ENCODE measurements at regions not wholly inside any gene's neighbourhood (a gene's known extent, or its start where the extent isn't known, plus 50 kb on each side); places are given as distances from the start of the nearest gene placed in this dataset.

DNA sequence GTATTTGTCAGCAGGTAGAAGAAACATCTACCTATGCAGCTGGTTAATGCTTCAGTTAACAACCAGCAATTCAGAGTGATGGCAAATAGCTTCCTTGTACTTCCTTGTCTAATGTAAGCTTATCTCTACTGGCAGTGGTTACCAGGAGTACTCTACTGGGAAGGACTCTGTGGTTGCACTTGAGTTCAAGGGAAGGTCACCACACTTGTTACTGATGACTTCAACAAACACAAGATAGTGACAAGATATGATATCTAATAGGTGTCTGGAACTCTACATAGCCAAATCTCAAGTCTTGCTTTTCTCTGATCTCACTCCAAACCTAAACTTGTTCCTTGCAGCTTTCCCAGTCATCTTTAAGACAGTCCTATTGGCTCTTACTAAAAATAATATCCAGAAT lies 1644.9 kb upstream of the TENM3 start:
- no peak overlapping the region for H2BK120ac ChIP-seq (ENCODE audit: low read depth, low read length)
- no peak overlapping the region for H4K91ac ChIP-seq (ENCODE audit: low read depth, low read length, poor library complexity)
- no peak overlapping the region for H3K14ac ChIP-seq (ENCODE audit: low read length)
- H2BK15ac ChIP-seq (ENCODE audit: low read length) = no peak overlapping the region
- H3K4me3 ChIP-seq (ENCODE audit: low read length in 2 of 2) = no peak overlapping the region
- H3K18ac ChIP-seq (ENCODE audit: low read length) = no peak overlapping the region
- H2BK5ac ChIP-seq (ENCODE audit: low read length) = no peak overlapping the region
- H2AK5ac ChIP-seq (ENCODE audit: low read depth, low read length) = no peak overlapping the region
- no peak overlapping the region for H3K4ac ChIP-seq (ENCODE audit: low read length)
- no peak overlapping the region for H2BK12ac ChIP-seq (ENCODE audit: low read length)
- no peak overlapping the region for H3K9ac ChIP-seq (ENCODE audit: low read depth, low read length, poor library complexity)
- no peak overlapping the region for H4K8ac ChIP-seq (ENCODE audit: low read depth, low read length)
- no peaks in the 10 kb centered on the region for H3K9me3 ChIP-seq (replicated peaks in 1 of 2; ENCODE audit: control insufficient read depth in 2 of 2, insufficient read depth in 1 of 2, low read depth in 1 of 2, low read length in 2 of 2)
- H3K4me1 ChIP-seq (ENCODE audit: control insufficient read depth in 2 of 2, insufficient read depth in 1 of 2, low read depth in 1 of 2, low read length in 2 of 2) = no peaks in the 10 kb centered on the region
- no peaks in the 10 kb centered on the region for H3K27me3 ChIP-seq (ENCODE audit: control insufficient read depth in 3 of 3, insufficient read depth in 3 of 3, low read depth in 1 of 3, low read length in 3 of 3)
- no peak overlapping the region for H3K23ac ChIP-seq (ENCODE audit: low read depth, low read length, poor library complexity)
- DNase-seq (ENCODE audit: low spot score) = no peak
- H3K4me2 ChIP-seq (ENCODE audit: insufficient read depth, low read length, poor library complexity, severe bottlenecking) = no peak overlapping the region
- H3K27ac ChIP-seq (replicated peaks; ENCODE audit: low read length) = no peak overlapping the region
- no peak overlapping the region for H2AFZ ChIP-seq (ENCODE audit: low read length)
- H3K79me1 ChIP-seq (ENCODE audit: low read depth, low read length) = no peaks in the 10 kb centered on the region
- no peaks in the 10 kb centered on the region for H3K36me3 ChIP-seq (replicated peaks in 1 of 2; ENCODE audit: control insufficient read depth in 2 of 2, insufficient read depth in 2 of 2, low read length in 2 of 2)

DNA sequence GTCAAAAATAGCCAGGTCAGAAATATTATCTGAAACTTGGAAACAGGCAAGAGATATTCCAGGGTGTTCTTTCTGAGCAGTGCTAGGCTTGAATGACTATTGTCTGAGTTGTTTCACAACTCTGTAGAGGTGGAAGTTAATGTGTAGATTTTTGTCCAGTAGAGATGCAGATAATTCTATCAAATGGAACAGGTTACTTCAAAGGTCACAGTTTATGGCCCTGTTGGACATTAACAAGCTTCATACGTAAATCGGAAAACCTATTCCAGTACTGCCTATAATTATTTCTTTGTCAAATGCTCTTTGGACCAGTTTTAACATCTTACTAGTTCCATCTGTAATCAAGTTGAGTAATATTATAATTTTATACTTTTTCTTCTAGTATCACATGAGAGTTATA lies 1639.4 kb upstream of the TENM3 start:
- H2BK12ac ChIP-seq (ENCODE audit: low read length) = no peak overlapping the region
- no CpG with 5 or more reads among the region's 2 CpGs for WGBS, 2 donors (ENCODE audit: extremely low coverage in 2 of 2, insufficient read length in 2 of 2, insufficient replicate concordance in 1 of 2)
- H3K4me1 ChIP-seq (ENCODE audit: control insufficient read depth in 2 of 2, insufficient read depth in 1 of 2, low read depth in 1 of 2, low read length in 2 of 2) = no peaks in the 10 kb centered on the region
- no peak overlapping the region for H2AFZ ChIP-seq (ENCODE audit: low read length)
- H3K23ac ChIP-seq (ENCODE audit: low read depth, low read length, poor library complexity) = no peak overlapping the region
- no peak overlapping the region for H2BK15ac ChIP-seq (ENCODE audit: low read length)
- H2BK120ac ChIP-seq (ENCODE audit: low read depth, low read length) = no peak overlapping the region
- H3K9ac ChIP-seq (ENCODE audit: low read depth, low read length, poor library complexity) = no peak overlapping the region
- H3K27me3 ChIP-seq (ENCODE audit: control insufficient read depth in 3 of 3, insufficient read depth in 3 of 3, low read depth in 1 of 3, low read length in 3 of 3) = no peaks in the 10 kb centered on the region
- no peak overlapping the region for H3K4me3 ChIP-seq (ENCODE audit: low read length in 2 of 2)
- no peak overlapping the region for H2AK5ac ChIP-seq (ENCODE audit: low read depth, low read length)
- H3K4me2 ChIP-seq (ENCODE audit: insufficient read depth, low read length, poor library complexity, severe bottlenecking) = no peak overlapping the region
- H3K79me1 ChIP-seq (ENCODE audit: low read depth, low read length) = no peaks in the 10 kb centered on the region
- no peak overlapping the region for H3K4ac ChIP-seq (ENCODE audit: low read length)
- no peak overlapping the region for H4K91ac ChIP-seq (ENCODE audit: low read depth, low read length, poor library complexity)
- no peak for DNase-seq (ENCODE audit: low spot score)
- no peak overlapping the region for H3K14ac ChIP-seq (ENCODE audit: low read length)
- H3K27ac ChIP-seq (replicated peaks; ENCODE audit: low read length) = no peak overlapping the region
- no peak overlapping the region for H4K8ac ChIP-seq (ENCODE audit: low read depth, low read length)
- H2BK5ac ChIP-seq (ENCODE audit: low read length) = no peak overlapping the region
- no peaks in the 10 kb centered on the region for H3K36me3 ChIP-seq (replicated peaks in 1 of 2; ENCODE audit: control insufficient read depth in 2 of 2, insufficient read depth in 2 of 2, low read length in 2 of 2)
- H3K9me3 ChIP-seq (replicated peaks in 1 of 2; ENCODE audit: control insufficient read depth in 2 of 2, insufficient read depth in 1 of 2, low read depth in 1 of 2, low read length in 2 of 2) = no peaks in the 10 kb centered on the region
- H3K18ac ChIP-seq (ENCODE audit: low read length) = no peak overlapping the region

DNA sequence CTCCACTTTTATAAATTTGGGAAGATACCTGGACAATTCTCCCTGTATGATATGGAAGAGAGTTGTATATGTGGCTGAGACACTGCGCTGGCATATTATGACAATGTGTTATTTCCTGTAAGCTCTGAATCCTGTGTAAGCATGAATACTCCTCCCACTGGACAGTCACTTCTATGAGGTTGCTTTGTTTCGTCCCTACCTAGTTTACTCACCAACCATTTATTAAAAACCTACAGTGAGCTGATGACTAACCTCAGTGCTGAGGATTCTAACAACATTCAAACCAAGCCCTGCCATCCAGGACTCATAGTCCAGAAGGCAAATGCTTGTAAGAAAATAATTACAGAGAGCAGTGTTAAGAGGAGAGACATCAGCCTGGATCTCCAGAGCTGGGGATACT lies 1632.9 kb upstream of the TENM3 start:
- Histone ChIP-seq H3K4me3 (ENCODE audit: low read length in 2 of 2) (no peak overlapping the region), H3K23ac (ENCODE audit: low read depth, low read length, poor library complexity) (no peak overlapping the region), H2BK120ac (ENCODE audit: low read depth, low read length) (no peak overlapping the region), H2BK5ac (ENCODE audit: low read length) (no peak overlapping the region), H3K79me1 (ENCODE audit: low read depth, low read length) (no peaks in the 10 kb centered on the region), H3K14ac (ENCODE audit: low read length) (no peak overlapping the region), H3K4me1 (ENCODE audit: control insufficient read depth in 2 of 2, insufficient read depth in 1 of 2, low read depth in 1 of 2, low read length in 2 of 2) (no peaks in the 10 kb centered on the region), H3K18ac (ENCODE audit: low read length) (no peak overlapping the region), H3K4ac (ENCODE audit: low read length) (no peak overlapping the region), H3K27me3 (ENCODE audit: control insufficient read depth in 3 of 3, insufficient read depth in 3 of 3, low read depth in 1 of 3, low read length in 3 of 3) (no peaks in the 10 kb centered on the region), H3K9me3 (replicated peaks in 1 of 2; ENCODE audit: control insufficient read depth in 2 of 2, insufficient read depth in 1 of 2, low read depth in 1 of 2, low read length in 2 of 2) (no peaks in the 10 kb centered on the region), H3K27ac (replicated peaks; ENCODE audit: low read length) (no peak overlapping the region), H4K8ac (ENCODE audit: low read depth, low read length) (no peak overlapping the region), H2BK12ac (ENCODE audit: low read length) (no peak overlapping the region), H2AFZ (ENCODE audit: low read length) (no peak overlapping the region), H2AK5ac (ENCODE audit: low read depth, low read length) (no peak overlapping the region), H4K91ac (ENCODE audit: low read depth, low read length, poor library complexity) (no peak overlapping the region), H3K4me2 (ENCODE audit: insufficient read depth, low read length, poor library complexity, severe bottlenecking) (no peak overlapping the region), H2BK15ac (ENCODE audit: low read length) (no peak overlapping the region), H3K36me3 (replicated peaks in 1 of 2; ENCODE audit: control insufficient read depth in 2 of 2, insufficient read depth in 2 of 2, low read length in 2 of 2) (no peaks in the 10 kb centered on the region), H3K9ac (ENCODE audit: low read depth, low read length, poor library complexity) (no peak overlapping the region)
- WGBS, 2 donors (ENCODE audit: extremely low coverage in 2 of 2, insufficient read length in 2 of 2, insufficient replicate concordance in 1 of 2) = no CpG with 5 or more reads among the region's 2 CpGs
- no peak for DNase-seq (ENCODE audit: low spot score)

DNA sequence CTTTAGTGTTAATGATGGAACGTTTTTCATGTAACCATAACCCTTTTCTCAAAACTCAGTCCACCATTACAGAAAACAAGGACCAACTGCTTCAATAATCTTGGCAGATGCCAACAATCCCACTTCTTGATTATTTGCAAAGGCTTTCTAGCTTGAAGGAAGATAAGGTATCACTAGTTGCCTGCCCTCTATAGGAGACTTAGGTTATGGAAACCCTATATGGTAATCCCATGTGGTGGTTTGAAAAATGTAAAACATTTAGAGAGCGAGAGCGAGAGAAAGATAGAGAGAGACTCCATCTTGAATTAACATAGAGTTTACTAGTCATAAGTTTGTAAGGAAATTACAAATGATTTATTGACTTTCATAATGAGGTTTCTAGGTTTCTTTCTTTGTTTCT lies 1627.5 kb upstream of the TENM3 start:
- no peaks in the 10 kb centered on the region for H3K79me1 ChIP-seq (ENCODE audit: low read depth, low read length)
- H4K8ac ChIP-seq (ENCODE audit: low read depth, low read length) = no peak overlapping the region
- peaks cover 1 to 6% of the 10 kb centered on the region in 2 donors for H3K4me1 ChIP-seq (ENCODE audit: control insufficient read depth in 2 of 2, insufficient read depth in 1 of 2, low read depth in 1 of 2, low read length in 2 of 2)
- no peak for DNase-seq (ENCODE audit: low spot score)
- no peak overlapping the region for H2AK5ac ChIP-seq (ENCODE audit: low read depth, low read length)
- no peak overlapping the region for H3K27ac ChIP-seq (replicated peaks; ENCODE audit: low read length)
- no peak overlapping the region for H2BK120ac ChIP-seq (ENCODE audit: low read depth, low read length)
- H3K4me2 ChIP-seq (ENCODE audit: insufficient read depth, low read length, poor library complexity, severe bottlenecking) = no peak overlapping the region
- no peak overlapping the region for H2BK12ac ChIP-seq (ENCODE audit: low read length)
- H3K23ac ChIP-seq (ENCODE audit: low read depth, low read length, poor library complexity) = no peak overlapping the region
- no peak overlapping the region for H3K14ac ChIP-seq (ENCODE audit: low read length)
- H3K18ac ChIP-seq (ENCODE audit: low read length) = no peak overlapping the region
- no peak overlapping the region for H2AFZ ChIP-seq (ENCODE audit: low read length)
- H3K4ac ChIP-seq (ENCODE audit: low read length) = no peak overlapping the region
- WGBS, 2 donors (ENCODE audit: extremely low coverage in 2 of 2, insufficient read length in 2 of 2, insufficient replicate concordance in 1 of 2) = no CpG with 5 or more reads among the region's 3 CpGs
- no peak overlapping the region for H2BK5ac ChIP-seq (ENCODE audit: low read length)
- no peak overlapping the region for H2BK15ac ChIP-seq (ENCODE audit: low read length)
- H3K9ac ChIP-seq (ENCODE audit: low read depth, low read length, poor library complexity) = no peak overlapping the region
- no peak overlapping the region for H3K4me3 ChIP-seq (ENCODE audit: low read length in 2 of 2)
- H3K36me3 ChIP-seq (replicated peaks in 1 of 2; ENCODE audit: control insufficient read depth in 2 of 2, insufficient read depth in 2 of 2, low read length in 2 of 2) = no peaks in the 10 kb centered on the region
- H4K91ac ChIP-seq (ENCODE audit: low read depth, low read length, poor library complexity) = no peak overlapping the region
- no peaks in the 10 kb centered on the region for H3K9me3 ChIP-seq (replicated peaks in 1 of 2; ENCODE audit: control insufficient read depth in 2 of 2, insufficient read depth in 1 of 2, low read depth in 1 of 2, low read length in 2 of 2)
- H3K27me3 ChIP-seq (ENCODE audit: control insufficient read depth in 3 of 3, insufficient read depth in 3 of 3, low read depth in 1 of 3, low read length in 3 of 3) = no peaks in the 10 kb centered on the region

Data from neuronal stem cell (in vitro differentiated cells).